HG02852 (cell line): ENCODE measurements at regions not wholly inside any gene's neighbourhood (a gene's known extent, or its start where the extent isn't known, plus 50 kb on each side); places are given as distances from the start of the nearest gene placed in this dataset.
"Not testable (repeated sequence)": the region's sequence is repeated elsewhere in the genome, so short reads cannot be mapped to it uniquely, and the experiment has no call there.

ENCODE experiments used
- ATAC-seq: cut with Tn5 transposase; IDR thresholded peaks from one replicate; pipeline ENCODE4 v1.9.1; 2021; ENCODE audit warnings: mild to moderate bottlenecking, moderate library complexity; ENCODE audit not compliant: unreplicated experiment

GRCh38 chr16:60712144-60712543 is 1324.1 kb downstream of the CDH8 start:
- no peak for ATAC-seq

GRCh38 chr16:60704726-60705125 is 1331.5 kb downstream of the CDH8 start:
- no peak for ATAC-seq

GRCh38 chr16:60703096-60703495 is 1333.1 kb downstream of the CDH8 start:
- ATAC-seq: no peak

GRCh38 chr16:60686824-60687223 is 1349.4 kb downstream of the CDH8 start:
- ATAC-seq: no peak

GRCh38 chr16:60684002-60684401 is 1352.2 kb downstream of the CDH8 start:
- no peak for ATAC-seq

GRCh38 chr16:60682219-60682618 is 1354.0 kb downstream of the CDH8 start:
- ATAC-seq: no peak

GRCh38 chr16:60681043-60681442 is 1355.2 kb downstream of the CDH8 start:
- no peak for ATAC-seq

- no peak for ATAC-seq
Observed at GRCh38 chr16:60675022-60675421, 1361.2 kb downstream of the CDH8 start.

GRCh38 chr16:60674241-60674640 is 1362.0 kb downstream of the CDH8 start:
- no peak for ATAC-seq

GRCh38 chr16:60655514-60656153 is 1380.6 kb downstream of the CDH8 start:
- no peak for ATAC-seq

- ATAC-seq: no peak
Observed at GRCh38 chr16:60651346-60651745, 1384.9 kb downstream of the CDH8 start.

- no peak for ATAC-seq
Observed at GRCh38 chr16:60648290-60648689, 1387.9 kb downstream of the CDH8 start.

- ATAC-seq: not testable (repeated sequence)
Observed at GRCh38 chr16:60647388-60647787, 1388.8 kb downstream of the CDH8 start.

- ATAC-seq: no peak
Observed at GRCh38 chr16:60646631-60647030, 1389.6 kb downstream of the CDH8 start.

GRCh38 chr16:60645541-60645940 is 1390.7 kb downstream of the CDH8 start:
- ATAC-seq: no peak

GRCh38 chr16:60642956-60643355 is 1393.3 kb downstream of the CDH8 start:
- ATAC-seq: no peak

GRCh38 chr16:60641067-60641665 is 1395.1 kb downstream of the CDH8 start:
- no peak for ATAC-seq

GRCh38 chr16:60640038-60640437 is 1396.2 kb downstream of the CDH8 start:
- no peak for ATAC-seq

GRCh38 chr16:60636636-60637035 is 1399.6 kb downstream of the CDH8 start:
- ATAC-seq: not testable (repeated sequence)

- ATAC-seq: no peak
Observed at GRCh38 chr16:60636117-60636516, 1400.1 kb downstream of the CDH8 start.

GRCh38 chr16:60635548-60635947 is 1400.7 kb downstream of the CDH8 start:
- ATAC-seq: no peak

- no peak for ATAC-seq
Observed at GRCh38 chr16:60611844-60612243, 1424.4 kb downstream of the CDH8 start.

GRCh38 chr16:60608971-60609370 is 1427.3 kb downstream of the CDH8 start:
- no peak for ATAC-seq
